GM12872 (cell line): ENCODE measurements at regions not wholly inside any gene's neighbourhood (a gene's known extent, or its start where the extent isn't known, plus 50 kb on each side); places are given as distances from the start of the nearest gene placed in this dataset.

ENCODE experiments used
- TF ChIP-seq, protein P1 (sequence below): IDR thresholded peaks from 3 replicates; pipeline ENCODE4 v1.5.1; 2011; ENCODE audit warnings: low read depth, mild to moderate bottlenecking, low read length, moderate library complexity; ENCODE audit not compliant: insufficient read depth

- TF ChIP-seq, protein P1, sequence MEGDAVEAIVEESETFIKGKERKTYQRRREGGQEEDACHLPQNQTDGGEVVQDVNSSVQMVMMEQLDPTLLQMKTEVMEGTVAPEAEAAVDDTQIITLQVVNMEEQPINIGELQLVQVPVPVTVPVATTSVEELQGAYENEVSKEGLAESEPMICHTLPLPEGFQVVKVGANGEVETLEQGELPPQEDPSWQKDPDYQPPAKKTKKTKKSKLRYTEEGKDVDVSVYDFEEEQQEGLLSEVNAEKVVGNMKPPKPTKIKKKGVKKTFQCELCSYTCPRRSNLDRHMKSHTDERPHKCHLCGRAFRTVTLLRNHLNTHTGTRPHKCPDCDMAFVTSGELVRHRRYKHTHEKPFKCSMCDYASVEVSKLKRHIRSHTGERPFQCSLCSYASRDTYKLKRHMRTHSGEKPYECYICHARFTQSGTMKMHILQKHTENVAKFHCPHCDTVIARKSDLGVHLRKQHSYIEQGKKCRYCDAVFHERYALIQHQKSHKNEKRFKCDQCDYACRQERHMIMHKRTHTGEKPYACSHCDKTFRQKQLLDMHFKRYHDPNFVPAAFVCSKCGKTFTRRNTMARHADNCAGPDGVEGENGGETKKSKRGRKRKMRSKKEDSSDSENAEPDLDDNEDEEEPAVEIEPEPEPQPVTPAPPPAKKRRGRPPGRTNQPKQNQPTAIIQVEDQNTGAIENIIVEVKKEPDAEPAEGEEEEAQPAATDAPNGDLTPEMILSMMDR, result peak; percentile 65
These were observed 92.9 kb downstream of the GPR139 start for GRCh38 chr16:19980632-19981265.

DNA sequence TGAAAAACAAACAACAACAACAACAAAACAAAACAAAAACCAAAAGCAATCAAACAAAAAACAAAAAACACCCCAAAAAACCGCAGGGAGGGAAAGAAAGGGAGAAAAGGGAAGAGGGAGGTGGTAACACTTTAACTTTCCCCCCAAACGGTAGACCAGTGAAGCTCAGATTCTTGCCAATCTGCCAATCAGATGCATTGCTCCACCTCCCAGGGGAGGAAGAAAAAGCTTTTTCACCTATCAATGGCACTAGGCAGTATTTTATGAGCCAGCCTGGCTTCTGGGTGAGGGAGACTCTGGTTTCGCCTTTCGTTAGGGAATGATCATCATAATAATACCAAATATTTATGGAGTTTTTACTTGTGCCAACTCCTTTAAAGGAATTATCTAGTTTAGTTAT lies 94.1 kb downstream of the GPR139 start:
- TF ChIP-seq, protein P1, result no peak

GRCh38 chr16:19974607-19975006 lies 90.0 kb upstream of the GPRC5B start:
- TF ChIP-seq, protein P1, result no peak

DNA sequence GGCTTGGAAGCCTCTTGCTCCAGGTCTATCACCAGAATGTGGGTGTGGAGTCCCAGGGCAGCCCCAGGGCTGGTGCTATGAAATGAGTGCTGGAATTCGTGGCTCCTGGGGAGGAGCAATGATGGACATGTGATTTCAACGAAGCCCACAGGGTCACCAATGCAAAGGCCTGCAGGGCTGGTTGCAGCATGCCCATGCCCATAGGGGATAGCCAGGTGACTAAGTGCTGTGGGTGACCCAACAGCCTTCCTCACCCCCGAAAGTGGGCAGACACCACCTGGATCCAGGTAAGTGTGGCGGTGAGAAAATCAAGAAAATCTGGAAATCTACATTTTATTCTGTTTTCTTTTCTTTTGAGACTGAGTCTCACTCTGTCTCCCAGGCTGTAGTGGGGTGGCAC lies 87.5 kb upstream of the GPRC5B start:
- TF ChIP-seq, protein P1, result no peak

GRCh38 chr16:19968891-19969683 lies 84.4 kb upstream of the GPRC5B start:
- TF ChIP-seq, protein P1, result no peak

- TF ChIP-seq, protein P1, result no peak
These were observed 83.3 kb upstream of the GPRC5B start for GRCh38 chr16:19967963-19968362.

DNA sequence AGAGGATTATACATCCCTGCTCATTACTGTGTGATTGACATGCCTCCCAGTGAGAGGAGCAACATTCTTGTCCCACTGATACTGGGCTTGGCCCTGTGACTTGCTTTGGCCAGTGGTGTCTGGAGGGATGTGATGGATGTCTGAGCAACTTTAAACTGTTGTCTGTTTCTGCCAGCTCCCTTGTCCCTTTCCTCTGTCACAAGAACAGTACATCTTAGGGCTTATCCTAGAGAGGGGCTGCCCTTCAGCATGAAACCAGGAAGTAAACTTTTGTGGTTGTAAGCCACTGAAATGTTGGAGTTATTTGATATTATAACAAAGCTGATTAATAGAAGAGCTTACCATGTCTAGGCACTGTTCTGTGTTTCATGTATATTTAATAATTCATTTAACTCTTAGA lies 82.9 kb upstream of the GPRC5B start:
- TF ChIP-seq, protein P1, result no peak
